SH-SY5Y (cell line): ENCODE measurements at regions not wholly inside any gene's neighbourhood (a gene's known extent, or its start where the extent isn't known, plus 50 kb on each side); places are given as distances from the start of the nearest gene placed in this dataset.

ENCODE experiments used
- GATA2 ChIP-seq: IDR thresholded peaks from 2 replicates; pipeline ENCODE4 v1.6.1; 2011; ENCODE audit warnings: mild to moderate bottlenecking, low read depth, low read length
- GATA3 ChIP-seq: IDR thresholded peaks from 2 replicates; pipeline ENCODE4 v1.6.1; 2011; ENCODE audit warnings: low read depth, mild to moderate bottlenecking, low read length, moderate library complexity

DNA sequence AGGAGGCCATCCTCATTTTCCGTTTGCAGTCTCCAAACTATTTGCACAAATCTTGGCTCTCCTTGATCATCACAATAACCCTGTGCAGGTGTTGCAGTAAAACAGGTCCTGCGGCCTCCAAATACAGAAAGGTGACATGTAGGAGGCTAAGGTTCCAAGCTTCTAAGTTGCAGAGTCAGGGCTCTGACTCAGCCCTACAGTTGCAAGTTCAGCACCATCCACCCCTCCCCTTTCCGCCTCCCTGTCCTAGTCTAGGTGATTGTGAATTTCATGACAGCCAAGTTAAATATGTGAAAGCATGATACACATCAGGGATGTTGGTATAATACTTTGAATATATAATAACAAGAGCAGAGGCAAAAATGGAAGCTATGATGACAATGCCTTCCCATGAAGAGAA is 317.3 kb upstream of the CDH4 start:
- TF ChIP-seq GATA2 (no peak), GATA3 (no peak)
